Amygdala (tissue), 56 donors: ENCODE measurements at regions not wholly inside any gene's neighbourhood (a gene's known extent, or its start where the extent isn't known, plus 50 kb on each side); places are given as distances from the start of the nearest gene placed in this dataset.

ENCODE experiments used
- DNase-seq, 56 donors: peaks; one replicate each; lab custom pipeline; 2025; lab: John Stamatoyannopoulos, UW

- DNase-seq = no peak
Measured at GRCh38 chr2:60331115-60331809, 222.2 kb downstream of the BCL11A start.

- DNase-seq = no peak
Measured at GRCh38 chr2:60329225-60329624, 224.2 kb downstream of the BCL11A start.

GRCh38 chr2:60324536-60324935 lies 228.9 kb downstream of the BCL11A start:
- DNase-seq = no peak

GRCh38 chr2:60321816-60322215 lies 231.6 kb downstream of the BCL11A start:
- no peak for DNase-seq

GRCh38 chr2:60320724-60321123 lies 232.7 kb downstream of the BCL11A start:
- DNase-seq = no peak

- no peak for DNase-seq
Measured at GRCh38 chr2:60319031-60319547, 234.4 kb downstream of the BCL11A start.

GRCh38 chr2:60318544-60318943 lies 234.9 kb downstream of the BCL11A start:
- DNase-seq = peak in 9 of 56 donors; percentile 5 to 45 (median 16)

GRCh38 chr2:60317844-60318243 lies 235.6 kb downstream of the BCL11A start:
- no peak for DNase-seq

- DNase-seq = peak in 1 of 56 donors; percentile 6
Measured at GRCh38 chr2:60317034-60317386, 236.4 kb downstream of the BCL11A start.

- DNase-seq = no peak
Measured at GRCh38 chr2:60316381-60317033, 236.9 kb downstream of the BCL11A start.

GRCh38 chr2:60313470-60314172 lies 239.8 kb downstream of the BCL11A start:
- no peak for DNase-seq

GRCh38 chr2:60312618-60313017 lies 240.8 kb downstream of the BCL11A start:
- no peak for DNase-seq

GRCh38 chr2:60311524-60311923 lies 241.9 kb downstream of the BCL11A start:
- no peak for DNase-seq

GRCh38 chr2:60309941-60310660 lies 243.4 kb downstream of the BCL11A start:
- no peak for DNase-seq

GRCh38 chr2:60309336-60309735 lies 244.1 kb downstream of the BCL11A start:
- no peak for DNase-seq

GRCh38 chr2:60306267-60306861 lies 247.1 kb downstream of the BCL11A start:
- no peak for DNase-seq

- DNase-seq = no peak
Measured at GRCh38 chr2:60303680-60304079, 249.8 kb downstream of the BCL11A start.

- no peak for DNase-seq
Measured at GRCh38 chr2:60302377-60303126, 250.9 kb downstream of the BCL11A start.

GRCh38 chr2:60301726-60302125 lies 251.7 kb downstream of the BCL11A start:
- DNase-seq = no peak

GRCh38 chr2:60299179-60299578 lies 254.3 kb downstream of the BCL11A start:
- DNase-seq = no peak
